ENCODE measurements at regions not wholly inside any gene's neighbourhood (a gene's known extent, or its start where the extent isn't known, plus 50 kb on each side); places are given as distances from the start of the nearest gene placed in this dataset.

GRCh38 chr5:99133921-99134320 is 205.1 kb upstream of the CHD1 start:
- TF ChIP-seq ZNF274 (IDR thresholded peaks at IDR 0.05; ENCODE audit: low read depth, low read length) (no peak), YY1 (IDR thresholded peaks at IDR 0.05; ENCODE audit: insufficient read depth, insufficient read length) (no peak), SUZ12 (IDR thresholded peaks at IDR 0.05; ENCODE audit: extremely low read depth, insufficient read depth, insufficient read length) (no peak)
